ENCODE measurements at regions not wholly inside any gene's neighbourhood (a gene's known extent, or its start where the extent isn't known, plus 50 kb on each side); places are given as distances from the start of the nearest gene placed in this dataset.

DNA sequence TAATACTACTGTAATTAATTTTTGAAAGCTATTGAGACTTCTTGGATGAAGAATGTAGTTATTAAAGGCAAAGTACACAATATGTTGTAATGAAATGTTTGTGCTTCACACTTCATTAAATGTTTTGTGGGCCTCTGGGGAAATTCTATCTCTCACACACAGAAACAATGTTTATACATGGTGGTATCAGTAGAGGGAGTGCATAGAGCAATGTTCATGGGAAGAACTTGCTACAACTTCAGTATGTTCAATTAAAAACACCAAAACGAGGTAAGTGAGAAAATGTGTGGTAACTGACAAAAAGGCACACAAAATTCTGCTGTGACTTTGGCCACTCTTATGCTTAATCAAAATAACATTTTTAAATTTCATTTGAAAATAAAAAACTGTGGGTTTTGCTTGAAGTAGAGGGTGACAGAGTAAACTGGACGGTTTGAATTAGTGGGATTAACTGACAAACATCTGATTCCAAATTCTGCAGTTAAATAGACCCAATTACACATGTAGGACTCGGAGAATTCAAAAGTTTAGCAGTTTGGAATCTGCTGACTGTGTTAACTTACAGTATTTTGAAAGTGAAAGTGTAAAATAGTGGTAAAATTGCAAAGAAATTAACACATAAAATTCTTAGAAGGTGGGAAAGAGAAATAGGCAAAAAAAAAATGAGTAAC is 111.4 kb upstream of the TTC29 start:
- no peak for DNase-seq

DNA sequence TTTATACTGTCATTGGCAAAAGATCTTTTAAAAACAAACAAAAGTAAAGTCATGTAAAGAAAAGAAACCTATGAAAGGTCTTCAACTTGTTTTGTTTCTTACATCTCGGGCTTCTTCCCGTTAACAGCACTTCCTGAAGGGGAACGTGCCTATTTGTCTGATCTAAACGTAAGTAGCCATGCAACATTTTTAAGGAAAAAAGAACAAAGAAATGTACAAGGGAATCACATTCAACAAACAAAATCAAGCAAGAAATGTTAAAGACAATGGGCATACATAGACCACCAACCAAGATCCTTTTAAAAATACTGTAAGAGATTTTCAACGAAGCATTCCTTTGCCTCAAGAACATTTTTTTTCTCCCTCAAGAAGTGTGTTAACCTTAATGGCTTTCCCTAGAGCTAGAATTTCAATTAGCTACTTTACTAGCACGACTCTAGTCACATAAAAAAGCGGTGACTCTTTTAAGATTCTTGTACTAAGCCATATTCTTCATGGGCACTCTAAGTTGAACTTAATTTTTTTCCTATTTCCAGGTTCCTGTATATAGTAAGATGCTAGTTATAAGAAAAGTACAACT is 112.0 kb upstream of the TTC29 start:
- DNase-seq = no peak

DNA sequence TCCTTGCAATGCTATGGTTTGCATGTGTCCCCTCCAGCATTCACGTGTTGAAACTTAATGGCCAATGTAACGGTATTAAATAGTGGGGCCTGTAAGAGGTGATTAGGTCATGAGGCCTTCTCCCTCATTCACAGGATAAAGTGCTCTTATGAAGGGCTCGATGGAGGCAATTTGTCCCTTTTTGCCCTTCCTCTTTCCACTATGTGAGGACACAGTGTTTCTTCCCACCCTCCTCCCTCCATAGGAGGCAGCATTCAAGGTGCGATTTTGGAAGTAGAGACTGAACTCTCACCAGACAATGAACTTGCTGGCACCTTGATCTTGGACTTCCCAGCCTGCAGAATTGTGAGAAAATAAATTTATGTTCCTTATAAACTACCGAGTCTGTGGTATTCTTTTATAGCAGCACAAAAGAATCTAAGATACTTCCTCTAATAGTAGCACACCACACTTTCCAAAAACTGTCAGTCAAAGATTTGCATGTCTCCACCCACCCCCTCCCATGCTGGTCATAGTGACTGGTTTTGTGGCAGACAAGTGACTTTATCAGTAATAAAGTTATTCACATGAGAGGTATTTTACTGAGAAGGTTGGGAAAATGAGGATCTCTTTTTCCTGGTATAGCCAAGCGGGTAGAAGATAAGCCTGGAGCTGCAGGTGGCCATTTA is 113.5 kb upstream of the TTC29 start:
- no peak for DNase-seq

DNA sequence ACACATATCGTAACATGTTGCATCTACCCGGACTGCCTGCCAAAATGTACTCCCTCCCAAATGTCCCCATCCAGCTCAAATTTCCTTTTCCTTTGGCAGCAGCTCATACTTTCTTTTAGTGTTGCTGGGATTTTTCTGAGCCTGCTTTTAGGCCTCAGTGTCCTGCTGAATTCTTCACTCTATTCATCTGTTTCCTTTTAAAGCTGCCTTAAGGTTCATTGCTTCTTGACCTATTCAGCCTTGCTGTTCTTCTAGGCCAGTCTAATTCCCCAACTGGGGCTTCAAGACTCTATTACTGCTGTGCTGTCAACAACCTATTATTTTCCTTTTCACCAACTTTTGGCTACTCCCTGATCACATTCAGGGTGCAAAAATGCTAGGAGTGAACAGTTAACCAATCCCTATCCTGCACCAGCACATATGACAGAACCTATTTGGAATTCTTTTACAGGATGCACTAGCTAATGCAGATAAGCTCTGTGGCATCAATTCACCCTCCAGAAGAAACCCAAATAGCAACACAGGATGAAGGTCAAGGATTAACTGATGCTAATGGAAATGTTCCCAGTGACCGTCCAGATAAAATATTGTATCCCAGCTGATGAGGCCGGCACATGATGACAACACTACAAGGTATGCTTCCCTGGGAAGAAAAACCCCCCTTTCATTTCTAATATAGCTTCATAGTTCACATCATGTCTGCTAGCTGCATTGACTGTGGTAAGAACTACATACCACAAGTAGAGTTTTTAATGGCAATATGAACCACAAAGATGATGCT is 114.7 kb upstream of the TTC29 start:
- peak; percentile 96 for DNase-seq

DNA sequence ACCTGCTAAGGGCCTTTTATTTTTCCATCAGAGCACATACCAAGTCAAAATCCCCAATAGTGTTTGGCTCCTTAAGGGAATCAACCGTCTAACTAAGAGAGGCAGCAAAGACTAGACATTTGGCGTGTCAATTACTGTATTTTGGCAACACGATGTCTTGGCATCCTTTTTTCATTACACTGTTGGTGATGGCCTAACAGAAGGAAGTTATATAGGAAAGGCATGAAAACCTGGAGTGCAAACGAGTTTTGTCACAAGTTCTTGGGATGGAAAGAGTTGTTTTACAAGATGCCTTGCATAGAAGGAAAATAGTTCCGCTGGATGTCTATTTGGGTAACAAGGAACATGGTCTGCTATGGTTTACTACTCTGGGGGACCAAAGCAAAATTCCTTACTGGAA is 119.2 kb upstream of the TTC29 start:
- no peak for DNase-seq

DNA sequence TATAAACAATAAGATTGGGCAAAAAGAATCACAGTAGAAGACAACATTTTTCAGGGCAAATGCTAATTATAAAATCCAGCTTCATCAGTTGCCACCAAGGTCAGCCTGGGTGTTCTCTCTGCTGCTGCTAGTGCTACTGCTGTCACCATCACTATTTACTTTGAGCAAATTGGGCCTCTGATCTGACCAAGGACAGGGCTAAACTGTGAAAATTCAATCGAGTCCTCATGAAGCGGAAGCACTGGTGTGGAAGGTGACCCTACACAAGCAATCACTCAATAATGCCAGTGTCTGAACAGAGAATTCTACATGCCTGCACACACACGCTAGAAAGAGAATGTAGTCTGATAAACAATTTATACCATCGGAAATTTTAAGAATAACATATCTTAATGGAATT is 122.9 kb upstream of the TTC29 start:
- no peak for DNase-seq

DNA sequence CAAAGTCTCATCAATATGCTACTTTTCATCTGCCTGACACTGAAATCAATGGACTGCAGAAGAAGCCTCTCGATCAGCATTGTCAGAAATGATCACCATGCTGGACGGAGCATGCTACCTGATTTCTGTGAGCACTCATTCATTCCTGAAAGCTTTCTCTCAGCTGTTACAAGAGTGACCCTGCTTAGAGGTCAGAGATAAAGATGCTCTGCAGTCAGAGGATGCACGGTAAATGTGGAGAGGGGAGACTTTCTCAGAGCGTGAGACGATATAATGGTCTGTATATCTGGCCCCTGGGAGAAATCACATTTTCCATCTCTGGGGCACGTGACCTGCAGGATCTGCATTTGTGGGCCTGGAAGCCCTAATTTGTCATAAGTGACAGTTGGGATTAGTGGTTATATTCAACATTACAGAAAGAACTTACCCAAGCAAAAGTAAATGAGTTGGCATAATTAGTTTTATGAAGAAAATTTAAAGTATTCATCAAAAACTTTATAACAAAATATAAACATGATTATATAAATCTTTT is 125.6 kb upstream of the TTC29 start:
- no peak for DNase-seq

DNA sequence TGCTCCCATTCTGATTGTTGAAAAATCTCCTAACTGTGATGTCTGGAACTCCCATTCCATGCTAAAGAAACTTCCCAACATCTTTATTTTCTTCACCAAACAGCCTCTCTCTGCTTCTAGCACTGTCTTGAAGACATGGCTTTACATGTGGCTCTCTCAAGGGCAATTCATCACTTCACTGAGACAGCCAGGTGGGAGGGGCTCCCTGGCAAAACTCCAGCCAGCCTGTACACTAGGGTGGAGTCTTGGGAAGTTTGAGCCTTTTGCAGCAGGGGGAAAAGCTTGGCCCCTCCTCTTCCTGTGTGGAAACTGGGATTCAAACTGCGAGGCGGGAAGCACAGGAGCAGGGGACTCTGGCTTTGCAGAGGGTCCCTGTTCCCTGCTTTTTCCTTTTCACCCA is 130.5 kb upstream of the TTC29 start:
- no peak for DNase-seq

DNA sequence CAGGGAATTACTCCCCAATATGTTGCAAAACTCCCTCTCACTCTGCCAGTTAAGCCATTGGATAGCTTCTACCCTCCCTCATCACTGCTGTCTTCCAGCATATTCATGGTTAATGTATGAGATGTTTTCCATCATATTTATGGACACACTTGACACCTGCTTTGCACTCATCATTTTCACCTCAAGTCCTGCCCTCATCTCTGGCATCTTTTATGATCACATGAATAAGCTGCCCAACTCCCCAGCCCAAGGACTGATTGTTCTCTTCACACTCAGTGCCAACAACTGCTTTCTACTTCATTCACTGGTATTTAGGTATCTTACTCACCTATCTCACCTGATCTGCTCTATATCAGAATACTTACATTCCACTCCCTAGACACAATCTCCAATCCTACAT is 131.1 kb upstream of the TTC29 start:
- no peak for DNase-seq

DNA sequence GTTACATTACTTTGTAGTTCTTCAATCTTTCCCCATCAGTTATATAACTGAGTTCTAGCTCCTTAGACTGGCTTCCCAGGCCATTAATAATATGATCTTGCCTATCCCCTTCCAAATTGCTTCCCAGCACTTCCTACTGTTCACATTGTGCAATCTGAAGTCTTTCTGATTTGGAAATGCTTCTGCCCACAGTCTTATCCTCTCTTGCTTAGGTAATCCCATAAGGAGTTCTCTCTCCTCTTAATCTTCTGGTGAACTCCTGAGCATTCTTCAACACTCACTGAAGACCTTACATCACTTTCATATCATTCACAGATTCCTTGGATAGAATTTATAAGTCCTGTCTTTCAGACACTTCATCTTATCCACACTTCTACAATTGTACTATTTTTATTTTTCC is 132.7 kb upstream of the TTC29 start:
- no peak for DNase-seq

DNA sequence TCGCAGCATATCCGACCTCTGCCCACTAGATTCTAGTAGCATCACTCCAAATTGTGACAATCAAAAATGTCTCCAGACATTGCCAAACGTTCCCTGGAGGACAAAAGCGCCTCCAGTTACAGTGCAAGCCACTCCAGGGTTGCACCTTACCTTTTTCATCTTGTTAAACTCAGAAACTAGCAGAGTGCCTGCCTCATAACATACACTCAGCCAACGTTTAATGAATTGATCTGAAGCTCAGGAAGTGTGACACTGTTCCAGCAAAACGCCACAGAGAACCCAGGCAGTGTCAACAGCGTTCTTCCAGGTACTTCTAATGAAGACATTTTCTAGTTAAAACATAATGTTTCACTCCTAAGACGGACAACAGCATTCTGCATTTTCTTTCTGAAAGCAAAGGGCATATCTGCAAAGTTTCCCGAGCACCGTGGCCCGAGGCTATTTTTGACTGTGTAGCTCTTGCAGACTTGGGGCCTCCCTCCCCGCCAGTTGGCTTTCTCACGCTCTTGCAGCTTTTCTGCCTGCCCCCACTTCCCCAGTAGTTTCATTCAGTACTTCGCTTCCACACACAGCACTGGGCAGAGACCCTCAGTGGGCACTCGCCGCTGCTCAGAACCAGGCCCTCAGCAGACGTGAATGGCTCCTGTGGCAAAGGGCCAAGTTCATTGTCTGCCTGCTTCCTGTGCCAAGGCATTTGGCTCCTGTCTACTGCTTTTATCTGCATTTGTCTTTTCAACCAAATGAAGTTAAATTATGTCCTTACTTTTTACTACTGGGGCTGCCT is 133.4 kb upstream of the TTC29 start:
- DNase-seq = no peak

DNA sequence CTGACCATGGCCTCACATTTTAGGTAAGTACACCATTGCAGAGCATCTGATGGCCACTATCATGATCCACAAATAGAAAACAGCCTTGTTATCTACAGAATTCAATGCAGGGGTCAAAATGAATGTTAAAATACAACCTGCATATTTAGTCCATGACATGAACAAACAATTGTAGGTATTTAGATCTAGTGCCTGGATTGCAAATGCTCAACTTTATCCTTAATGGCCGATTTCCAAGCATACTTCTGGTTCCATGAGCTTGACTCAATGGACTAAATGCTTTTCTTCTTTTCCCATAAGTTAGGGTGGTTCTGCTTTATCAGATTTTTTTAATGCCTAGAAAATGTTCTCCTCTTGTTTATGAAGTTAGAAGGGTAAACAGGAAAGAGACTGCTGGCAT is 139.2 kb upstream of the TTC29 start:
- DNase-seq = no peak

DNA sequence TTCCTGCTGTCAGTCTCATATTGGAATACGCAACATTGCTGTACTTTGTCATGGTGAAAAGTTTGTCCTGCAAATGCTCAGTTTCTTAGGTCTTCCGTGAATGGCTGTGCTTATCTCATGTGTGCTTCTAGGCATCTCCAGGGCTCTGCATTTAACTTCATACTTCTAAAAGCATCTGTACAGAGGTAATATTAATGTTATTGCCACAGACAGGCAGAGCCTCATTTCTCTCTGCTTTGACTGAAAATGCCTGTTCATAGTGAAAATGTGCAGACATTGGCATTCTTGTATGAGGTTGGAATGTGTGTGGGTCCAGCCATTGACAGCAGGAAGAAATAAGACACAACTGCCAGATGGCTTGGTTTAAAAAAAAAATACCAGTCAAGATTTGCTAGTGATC is 140.1 kb upstream of the TTC29 start:
- DNase-seq = peak; percentile 43

DNA sequence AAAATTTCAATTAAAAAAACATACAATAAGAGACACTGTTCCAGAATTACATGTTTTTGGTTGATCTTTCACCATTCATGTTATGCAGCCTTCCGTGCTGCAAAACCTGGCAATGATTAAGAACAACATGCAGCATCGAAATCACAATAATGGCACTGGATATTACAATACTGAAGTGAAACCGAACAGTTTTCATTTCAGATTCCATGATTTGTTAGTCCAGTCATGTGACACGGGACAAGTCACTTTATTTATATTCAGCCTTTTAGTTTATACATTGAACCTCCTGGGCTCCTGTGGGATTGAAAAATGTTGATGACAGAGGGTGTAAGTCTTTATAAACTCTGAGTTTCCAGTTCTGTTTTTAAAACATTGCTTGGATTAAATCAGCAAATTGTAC is 142.5 kb upstream of the TTC29 start:
- peak; percentile 48 for DNase-seq

DNA sequence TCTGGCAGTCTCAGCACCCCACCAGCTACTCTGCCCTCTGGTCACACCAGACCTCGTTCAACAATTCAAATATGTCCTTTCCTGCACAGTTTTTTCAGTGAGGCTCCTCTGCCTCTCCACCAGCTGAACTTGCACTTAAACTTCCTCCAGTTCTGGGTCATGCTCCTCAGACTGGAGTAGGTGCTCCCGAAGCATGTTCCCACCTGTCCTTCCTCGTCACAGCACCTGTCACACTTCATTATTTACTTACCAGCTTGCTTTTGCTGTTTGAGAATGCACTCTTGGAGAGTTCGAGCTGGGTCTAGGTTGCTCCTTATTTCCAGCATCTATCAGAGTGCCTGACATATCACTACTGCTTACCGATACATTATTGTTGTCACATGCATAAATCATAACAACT is 144.8 kb upstream of the TTC29 start:
- DNase-seq = no peak

DNA sequence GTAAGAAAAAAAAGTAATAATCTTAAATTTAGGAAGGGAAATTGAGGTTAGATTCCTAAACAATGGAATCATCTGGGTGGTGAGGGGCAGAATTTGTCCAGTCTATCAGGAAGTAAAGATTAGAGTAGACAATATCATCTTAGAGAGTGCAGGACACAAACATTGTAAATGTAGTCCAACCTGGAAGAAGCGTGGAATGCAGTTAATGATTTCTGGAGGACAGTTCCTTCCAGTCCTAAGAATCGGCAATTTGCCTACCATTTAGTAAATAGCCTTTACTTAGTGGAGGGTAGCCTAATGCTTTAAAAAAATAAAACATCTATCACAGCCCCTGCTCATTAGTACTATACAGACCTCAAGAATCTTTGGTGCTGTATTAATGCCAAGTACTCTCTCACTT is 147.5 kb upstream of the TTC29 start:
- DNase-seq = no peak

DNA sequence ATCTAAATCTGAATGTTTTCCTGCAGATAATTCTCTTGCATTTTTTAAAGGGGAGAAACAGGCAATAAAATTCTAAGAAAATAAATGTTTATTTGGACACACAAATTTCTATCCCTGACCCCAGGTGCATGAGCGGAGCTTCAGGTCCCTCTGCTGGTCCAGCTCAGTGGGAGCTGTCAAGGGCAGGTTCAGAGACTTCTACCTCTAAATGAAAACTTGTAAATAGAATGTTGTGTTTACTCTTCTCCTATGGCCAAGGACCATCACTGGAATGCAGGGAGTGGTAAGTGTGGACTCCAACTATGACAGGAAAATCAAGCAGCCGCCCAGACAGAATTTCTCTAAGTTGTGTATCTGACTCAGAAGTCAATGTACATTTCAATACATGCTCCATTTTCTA is 148.6 kb upstream of the TTC29 start:
- no peak for DNase-seq

DNA sequence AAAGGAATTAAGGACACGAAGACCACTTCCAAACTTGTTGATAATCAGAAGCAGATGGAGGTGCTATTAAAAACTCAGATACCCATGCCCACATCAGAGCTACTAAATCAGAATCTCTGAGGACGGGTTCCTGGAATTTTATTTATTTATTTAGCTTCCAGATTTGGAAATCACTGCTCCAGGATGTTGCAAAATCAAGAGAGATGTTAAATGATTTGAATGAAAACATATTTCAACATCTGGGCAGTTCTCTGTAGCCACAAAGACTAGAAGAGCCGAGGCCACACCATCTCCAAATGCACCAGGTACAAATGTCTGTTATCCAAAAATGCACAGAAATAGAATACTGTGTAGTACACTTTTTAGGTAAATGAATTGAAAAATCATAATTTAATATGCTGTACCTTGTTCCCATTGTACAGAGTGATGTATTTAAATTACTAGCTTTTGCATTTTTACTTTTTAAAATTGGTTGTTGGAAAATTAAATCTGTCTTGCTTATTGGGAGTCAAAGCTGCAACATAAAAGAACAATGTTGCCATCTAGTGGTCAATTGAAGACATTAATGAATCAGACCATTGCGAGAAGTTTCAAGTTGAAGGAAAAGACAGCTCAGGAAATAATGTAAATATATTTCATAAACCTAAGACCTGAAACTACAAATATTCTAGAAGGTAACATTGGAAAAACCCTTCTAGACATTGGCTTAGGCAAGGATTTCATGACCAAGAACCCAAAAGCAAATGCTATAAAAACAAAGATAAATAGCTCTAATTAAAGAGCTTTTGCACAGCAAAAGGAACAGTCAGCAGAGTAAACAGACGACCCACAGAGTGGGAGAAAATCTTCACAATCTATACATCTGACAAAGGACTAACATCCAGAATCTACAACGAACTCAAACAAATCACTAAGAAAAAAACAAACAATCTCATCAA is 151.3 kb upstream of the TTC29 start:
- DNase-seq = peak; percentile 60

DNA sequence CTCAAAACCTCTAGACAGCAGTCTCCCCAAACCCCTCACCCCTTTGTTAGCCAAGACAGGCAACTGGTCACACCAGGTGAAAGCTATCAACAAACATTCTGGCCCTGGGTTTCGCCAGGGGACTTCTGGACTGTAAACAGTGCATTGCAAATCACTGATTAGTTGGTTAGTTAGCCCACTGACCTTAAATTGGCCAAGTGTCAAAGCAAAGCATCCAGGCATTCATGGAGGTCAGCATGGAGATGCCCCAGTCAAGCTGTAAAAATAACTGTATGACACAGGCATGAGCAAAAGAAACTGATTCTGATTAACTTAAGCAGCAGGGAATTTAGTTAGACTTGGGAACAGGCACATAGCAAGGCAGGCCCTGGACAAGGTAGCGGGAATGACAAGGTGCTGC is 156.0 kb upstream of the TTC29 start:
- no peak for DNase-seq

DNA sequence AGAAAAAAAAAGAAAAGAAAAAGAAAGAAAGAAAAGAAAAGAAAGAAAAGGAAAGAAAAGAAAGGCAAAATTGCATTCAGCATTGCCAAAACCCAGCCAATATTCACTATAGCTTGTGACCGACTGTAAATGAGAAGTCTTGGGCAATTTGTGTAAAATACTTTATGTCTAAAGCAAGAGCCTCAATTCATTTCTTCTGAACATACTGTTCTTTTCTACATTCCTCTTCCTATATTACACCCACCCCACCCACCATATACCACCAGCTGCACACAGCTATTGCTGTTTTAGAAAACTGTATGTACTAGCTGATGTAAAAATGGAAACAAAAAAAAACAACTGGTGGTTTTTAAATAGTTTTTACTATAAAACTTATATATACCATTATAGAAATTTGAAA is 156.9 kb upstream of the TTC29 start:
- DNase-seq = no peak

DNA sequence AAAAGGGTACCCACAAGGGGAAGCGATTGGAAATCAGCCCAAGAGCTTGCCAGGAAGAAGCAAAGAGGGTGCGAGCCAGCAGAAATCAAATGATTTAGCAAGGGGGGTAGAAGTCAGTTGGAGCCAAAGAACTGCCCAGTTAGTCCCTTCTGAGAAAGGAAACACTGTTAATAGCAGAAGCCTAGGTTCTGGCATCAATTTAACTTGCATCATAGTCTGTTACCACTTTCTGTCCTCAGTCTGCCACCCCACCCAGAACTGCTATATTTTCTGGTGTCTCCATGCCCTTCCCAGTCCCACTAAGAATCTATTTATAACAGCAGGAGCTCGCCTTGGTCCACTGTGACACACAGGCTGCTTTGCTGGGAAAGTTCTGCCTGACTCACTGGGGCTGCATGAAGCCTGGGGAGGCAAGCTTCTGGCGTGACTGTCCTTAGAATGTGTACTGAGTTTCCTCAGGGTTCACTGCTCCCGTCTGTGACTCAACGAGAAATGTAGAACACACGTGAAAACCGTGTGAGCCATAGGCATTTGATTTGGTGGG is 157.8 kb upstream of the TTC29 start:
- DNase-seq = peak; percentile 94
